Panc1 (cell line): ENCODE measurements at regions not wholly inside any gene's neighbourhood (a gene's known extent, or its start where the extent isn't known, plus 50 kb on each side); places are given as distances from the start of the nearest gene placed in this dataset.

ENCODE experiments used
- ATAC-seq: fragments of 200-7000 bp; cut with Tn5 transposase; 2 replicates; pipeline ENCODE4 v1.9.1; 2020; ENCODE audit warnings: mild to moderate bottlenecking, moderate library complexity
- BruUV-seq: library from RNA; stranded (reverse); fragments of 400-500 nt; replicated peaks from 2 replicates; lab custom pipeline; 2021; lab: Mats Ljungman, UMichigan
- CTCF ChIA-PET: fragments of 300-600 bp; sonication (Branson Sonifier 250); formaldehyde crosslinking; loops from one replicate; lab custom pipeline; 2022; ENCODE audit warnings: antibody characterized with exemption; lab: Charles Lee
- POLR2A ChIA-PET: fragments of 300-600 bp; sonication (Branson Sonifier 250); formaldehyde crosslinking; loops from one replicate; lab custom pipeline; 2022; ENCODE audit warnings: antibody characterized with exemption; lab: Charles Lee
- DNase-seq: peaks from one replicate; pipeline ENCODE4 v3.0.0-alpha.2; 2010; ENCODE audit warnings: low read depth, low spot score
- H3K27ac ChIP-seq: 2 replicates; pipeline ENCODE4 v1.5.1; 2011; ENCODE audit warnings: mild to moderate bottlenecking, low read length, inconsistent platforms
- H3K27me3 ChIP-seq: fragments of 200-500 bp; sonication (Bioruptor generic); 2 replicates; pipeline ENCODE4 v1.6.0; 2014; ENCODE audit warnings: low read length, inconsistent platforms; ENCODE audit not compliant: control insufficient read depth, insufficient read depth
- H3K36me3 ChIP-seq: fragments of 200-500 bp; sonication (Bioruptor generic); 2 replicates; pipeline ENCODE4 v1.5.1; 2014; ENCODE audit warnings: inconsistent platforms, mild to moderate bottlenecking, low read length, moderate library complexity; ENCODE audit not compliant: control insufficient read depth, insufficient read depth
- H3K4me1 ChIP-seq: 2 replicates; pipeline ENCODE4 v1.5.1; 2011; ENCODE audit warnings: inconsistent platforms, mild to moderate bottlenecking, low read length, moderate library complexity; ENCODE audit not compliant: control insufficient read depth, insufficient read depth
- H3K4me3 ChIP-seq, 2 experiments: 2 replicates each; pipeline ENCODE4 v1.5.1; 2011 to 2012; ENCODE audit warnings: low read depth in 2 of 2, low read length in 2 of 2, mild to moderate bottlenecking in 2 of 2, inconsistent platforms in 1 of 2, moderate library complexity in 1 of 2
- H3K9me3 ChIP-seq: fragments of 200-500 bp; sonication (Bioruptor generic); 2 replicates; pipeline ENCODE4 v1.5.1; 2014; ENCODE audit warnings: low read depth, mild to moderate bottlenecking, inconsistent platforms, low read length, moderate library complexity; ENCODE audit not compliant: control insufficient read depth, insufficient read depth
- CTCF ChIP-seq: fragments of 450-650 bp; IDR thresholded peaks from 2 replicates; pipeline ENCODE4 v1.5.1; 2017; ENCODE audit warnings: mild to moderate bottlenecking
- POLR2AphosphoS5 ChIP-seq: IDR thresholded peaks from 2 replicates; pipeline ENCODE4 v1.6.1; 2012; ENCODE audit warnings: mild to moderate bottlenecking, low read depth, low read length, moderate library complexity
- REST ChIP-seq, 2 experiments: IDR thresholded peaks; 2 replicates each; pipeline ENCODE4 v1.6.1; 2011 to 2012; ENCODE audit warnings: low read depth in 2 of 2, control low read depth in 1 of 2, low read length in 1 of 2, mild to moderate bottlenecking in 1 of 2, moderate library complexity in 1 of 2; ENCODE audit not compliant: insufficient read depth in 1 of 2
- SIN3A ChIP-seq: IDR thresholded peaks from 2 replicates; pipeline ENCODE4 v1.6.1; 2012; ENCODE audit warnings: low read depth, mild to moderate bottlenecking, low read length, moderate library complexity, borderline replicate concordance; ENCODE audit not compliant: insufficient read depth
- TCF7L2 ChIP-seq: IDR thresholded peaks from 2 replicates; pipeline ENCODE4 v1.6.1; 2011; ENCODE audit warnings: mild to moderate bottlenecking, low read depth, low read length, inconsistent platforms
- in situ Hi-C: cut with HindIII; loops from 2 replicates; pipeline ENCODE4 v1.10.0; 2016; ENCODE audit warnings: low sequenced_read_pairs, low pct_unique_long_range_greater_than_20kb
- intact Hi-C: fragments of 100-400 bp; cut with micrococcal nuclease; formaldehyde crosslinking; loops from one replicate; pipeline ENCODE4 v1.10.0; 2022; ENCODE audit not compliant: unreplicated experiment

- Histone ChIP-seq H3K4me1 (no peaks in the 10 kb centered on the region), H3K9me3 (no peaks in the 10 kb centered on the region), H3K27ac (no peak overlapping the region), H3K36me3 (no peaks in the 10 kb centered on the region), H3K4me3 (no peak overlapping the region), H3K27me3 (no peaks in the 10 kb centered on the region)
- CTCF ChIA-PET = no interaction called here
- intact Hi-C loops (no loop called here), in situ Hi-C loops (no loop called here)
- POLR2A ChIA-PET = no interaction called here
- no peak for ATAC-seq
- DNase-seq = no peak
- no peak for TF ChIP-seq POLR2AphosphoS5
- no peak for TF ChIP-seq SIN3A
- TF ChIP-seq REST (IDR thresholded peaks at IDR 0.05; ENCODE audit: insufficient read depth in 1 of 2, low read depth in 2 of 2, low read length in 1 of 2) = no peak
- no peak for TF ChIP-seq TCF7L2
- TF ChIP-seq CTCF = no peak
- no TSS peak for BruUV-seq
Observed at GRCh38 chr12:78338054-78338785, 507.5 kb downstream of the NAV3 start.

- no peak overlapping the region for H3K27ac ChIP-seq
- ATAC-seq (no peak), DNase-seq (no peak)
- no peaks in the 10 kb centered on the region for H3K36me3 ChIP-seq
- no peaks in the 10 kb centered on the region for H3K4me1 ChIP-seq
- no peak overlapping the region for H3K4me3 ChIP-seq
- ChIA-PET POLR2A (no interaction called here), CTCF (no interaction called here)
- BruUV-seq = no TSS peak
- TF ChIP-seq SIN3A (no peak), REST (IDR thresholded peaks at IDR 0.05; ENCODE audit: insufficient read depth in 1 of 2, low read depth in 2 of 2, low read length in 1 of 2) (no peak), POLR2AphosphoS5 (no peak), CTCF (no peak), TCF7L2 (no peak)
- in situ Hi-C loops (no loop called here), intact Hi-C loops (no loop called here)
- no peaks in the 10 kb centered on the region for H3K27me3 ChIP-seq
- H3K9me3 ChIP-seq = no peaks in the 10 kb centered on the region
Observed at GRCh38 chr12:78340406-78340805, 509.7 kb downstream of the NAV3 start.
